Hindlimb muscle (tissue), 1 donor: ENCODE measurements at regions not wholly inside any gene's neighbourhood (a gene's known extent, or its start where the extent isn't known, plus 50 kb on each side); places are given as distances from the start of the nearest gene placed in this dataset.

Experiments
- DNase-seq: peaks from one replicate; pipeline ENCODE4 v3.0.0-alpha.2; 2013

DNA sequence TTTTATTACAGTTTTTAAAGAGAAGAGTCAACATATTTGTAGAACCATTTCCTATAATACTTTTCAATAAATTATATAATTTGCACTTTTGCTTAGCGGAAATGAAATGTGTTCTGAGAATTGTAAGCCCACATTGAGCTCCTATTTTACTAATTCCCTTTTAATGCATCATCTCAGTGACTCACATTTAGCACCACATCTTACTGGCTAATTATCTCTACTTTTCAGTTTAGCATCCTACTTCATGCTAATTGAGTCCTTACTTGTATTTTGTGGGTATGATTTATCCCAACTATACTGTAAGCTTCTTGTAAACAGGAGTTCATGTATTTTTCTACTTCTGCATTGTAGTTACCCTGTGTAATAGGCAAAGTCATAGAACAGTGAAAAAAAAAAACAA is 67.5 kb downstream of the TMX1 start:
- no peak for DNase-seq

DNA sequence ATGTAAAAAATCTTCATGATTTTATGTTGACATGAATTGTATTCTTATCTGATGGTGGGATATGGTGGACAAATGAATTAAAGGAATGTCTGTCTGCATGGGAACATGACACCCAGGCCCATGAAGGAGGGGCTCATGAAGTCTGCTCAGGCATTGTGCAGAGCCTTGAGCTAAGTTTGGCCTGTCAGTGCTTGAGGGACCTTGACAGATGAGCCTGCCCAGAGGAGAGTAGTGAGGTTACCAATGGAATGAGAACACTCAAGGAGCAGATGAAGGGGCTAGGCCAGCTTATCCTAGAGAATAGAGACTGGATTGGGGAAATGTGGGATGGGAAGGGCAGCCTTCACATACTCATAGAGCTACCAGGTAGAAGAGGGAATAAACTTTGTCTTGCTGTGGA is 68.8 kb downstream of the TMX1 start:
- DNase-seq: no peak

DNA sequence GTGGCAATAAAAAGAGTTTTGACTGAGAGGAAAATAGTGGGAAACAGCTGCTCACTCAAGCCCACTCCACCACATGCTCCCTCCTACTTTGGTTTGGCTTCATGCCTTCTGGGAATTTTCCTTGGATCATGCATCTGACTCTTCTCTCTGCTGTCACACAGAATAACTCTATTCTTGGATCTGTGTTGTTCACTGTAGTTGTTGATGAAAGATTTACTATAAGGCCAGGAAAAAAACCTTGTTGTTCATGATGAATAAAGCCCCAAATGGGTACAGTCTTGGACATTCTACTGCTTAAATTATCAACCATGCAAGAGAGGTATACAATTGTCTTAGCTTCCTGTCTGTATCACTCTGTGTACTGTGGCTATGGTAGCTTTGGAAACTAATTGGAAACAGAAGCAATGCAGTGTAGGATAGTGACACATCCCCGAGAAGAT is 70.5 kb downstream of the TMX1 start:
- DNase-seq: peak; percentile 82

DNA sequence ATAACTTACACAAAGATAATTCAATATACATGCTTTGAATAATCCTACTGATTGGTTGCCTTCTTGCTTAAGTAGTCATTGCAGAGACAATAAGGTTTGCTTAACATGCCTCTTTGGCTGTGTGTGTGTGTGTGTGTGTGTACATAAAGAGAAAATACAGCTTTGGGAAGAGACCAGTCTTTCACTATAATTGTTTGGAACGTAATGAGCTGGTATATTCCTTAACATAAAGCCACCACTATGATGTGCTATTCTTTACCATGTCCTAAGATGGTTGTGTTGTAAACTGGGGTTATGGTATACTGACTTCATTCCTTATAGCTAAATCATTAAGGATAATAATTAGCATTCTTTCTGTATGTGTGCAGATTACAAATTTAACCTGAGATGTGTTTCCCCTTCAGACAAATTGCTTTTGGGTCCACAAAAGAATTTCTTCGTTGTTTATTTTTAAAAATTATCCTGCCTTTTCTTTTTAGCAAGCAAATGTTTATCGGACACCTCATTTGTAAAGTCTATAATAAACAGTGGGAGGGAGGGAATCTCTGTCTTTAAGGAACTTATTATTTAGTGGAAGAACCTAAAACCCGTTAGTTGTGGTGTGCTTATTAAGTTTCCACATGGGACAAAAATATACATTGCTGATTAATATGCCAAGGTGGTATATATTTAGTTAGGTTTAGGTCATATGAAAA is 74.4 kb downstream of the TMX1 start:
- DNase-seq: no peak

DNA sequence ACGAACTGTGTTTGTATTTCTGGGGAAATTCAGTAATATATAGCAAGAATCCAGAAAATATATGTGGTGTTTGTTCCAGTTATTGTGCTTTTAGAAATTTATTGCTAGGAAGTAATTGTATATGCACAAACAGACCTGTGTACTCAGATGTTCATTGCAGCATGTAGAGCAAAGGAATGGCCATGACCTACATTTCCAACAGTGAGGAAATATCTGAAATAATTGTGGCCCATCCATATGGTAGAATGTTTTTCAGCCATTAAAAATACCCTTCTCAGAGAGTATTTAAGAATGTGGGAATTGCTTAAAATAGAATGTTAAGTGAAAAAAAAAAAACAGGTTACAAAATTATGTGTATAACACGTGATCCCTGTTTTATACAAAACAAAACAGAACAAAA is 77.3 kb downstream of the TMX1 start:
- DNase-seq: no peak

DNA sequence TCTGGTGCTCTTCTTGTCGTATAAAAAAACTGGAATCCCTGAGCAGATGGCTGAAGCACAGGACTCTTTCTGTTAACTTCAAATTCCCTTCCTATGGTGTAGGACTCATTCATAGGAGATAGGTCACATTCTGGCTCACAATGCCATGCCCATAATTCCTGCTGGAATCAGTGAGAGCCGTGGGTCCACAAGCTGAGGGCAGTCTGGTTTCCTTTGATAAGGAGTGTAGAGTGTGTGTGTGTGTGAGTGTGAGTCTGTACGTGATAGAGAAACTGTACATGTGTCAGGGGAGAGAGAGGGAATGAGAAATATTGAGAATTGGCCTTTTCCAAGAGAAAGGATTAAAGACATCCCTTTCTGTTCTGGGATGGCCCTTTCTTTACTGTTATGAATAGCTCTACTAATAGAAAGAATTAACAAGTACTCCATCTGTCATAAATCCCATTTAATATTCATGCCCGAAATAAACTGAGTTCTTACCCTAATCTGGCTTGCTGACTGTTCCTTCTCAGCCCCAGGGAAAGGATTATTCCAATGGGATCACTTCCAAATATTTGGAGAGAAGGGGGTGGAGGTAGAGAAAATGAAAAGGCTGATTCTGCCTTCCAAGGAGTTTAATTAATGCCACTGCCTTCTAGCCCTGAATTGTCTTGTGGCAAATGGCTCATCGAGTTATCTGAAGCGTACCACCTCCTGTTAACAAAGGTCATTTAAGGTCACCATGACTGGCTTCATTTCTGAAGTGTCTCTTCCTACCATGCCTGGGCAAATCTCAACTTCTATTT is 79.0 kb downstream of the TMX1 start:
- DNase-seq: no peak

DNA sequence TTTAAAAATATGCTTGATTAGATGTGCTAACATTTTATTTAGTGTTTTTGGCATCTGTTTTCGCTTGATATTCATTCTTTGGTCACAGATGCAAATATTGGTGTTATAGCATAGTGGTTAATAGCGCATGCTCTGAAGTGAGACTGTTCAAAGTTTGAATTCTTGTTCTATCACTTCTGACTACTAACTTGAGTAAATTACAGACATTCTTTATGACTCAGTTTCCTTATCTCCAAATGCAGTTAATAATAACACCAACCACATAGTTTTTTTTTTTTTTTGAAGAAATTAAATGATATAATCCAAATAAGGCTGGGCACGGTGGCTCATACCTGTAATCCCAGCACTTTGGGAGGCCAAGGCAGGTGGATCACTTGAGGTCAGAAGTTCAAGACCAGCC is 81.0 kb downstream of the TMX1 start:
- no peak for DNase-seq

DNA sequence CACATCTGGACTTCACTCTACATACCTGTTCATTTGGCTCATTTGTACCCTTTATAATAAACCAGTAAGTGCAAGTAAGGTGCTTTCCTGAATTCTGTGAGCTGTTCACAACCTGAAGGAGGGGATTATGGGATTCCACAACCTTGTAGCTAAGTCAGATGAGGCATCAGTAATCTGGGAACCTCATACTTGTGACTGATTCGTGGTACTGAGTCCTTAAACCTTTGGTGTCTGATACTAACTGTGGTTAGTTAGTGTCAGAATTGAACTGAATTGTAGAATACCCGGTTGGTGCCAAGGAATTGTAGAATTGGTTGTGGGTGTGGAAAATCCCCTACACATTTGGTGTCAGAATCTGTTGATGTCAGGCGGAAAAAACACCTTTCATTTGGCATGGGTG is 83.4 kb downstream of the TMX1 start:
- DNase-seq: no peak

DNA sequence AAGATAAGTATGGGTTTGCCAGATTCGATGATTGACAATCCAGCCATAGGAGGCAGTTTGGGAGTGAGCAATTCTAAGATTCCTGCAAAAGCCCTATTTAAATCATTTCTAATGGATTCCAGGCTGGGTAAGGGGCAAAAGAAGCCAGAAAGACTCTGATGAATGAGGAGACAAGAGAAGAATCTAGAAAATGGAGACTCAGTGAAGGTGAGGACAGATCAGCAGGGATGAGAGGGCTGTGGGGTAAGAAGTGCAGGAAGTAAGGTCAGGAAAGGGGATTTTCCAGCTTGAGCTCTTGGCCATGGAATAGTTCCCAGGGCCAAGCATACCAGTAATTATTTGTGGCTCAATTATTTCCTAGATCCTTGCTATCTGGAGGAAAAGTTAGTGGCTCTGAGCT is 87.3 kb downstream of the TMX1 start:
- no peak for DNase-seq

DNA sequence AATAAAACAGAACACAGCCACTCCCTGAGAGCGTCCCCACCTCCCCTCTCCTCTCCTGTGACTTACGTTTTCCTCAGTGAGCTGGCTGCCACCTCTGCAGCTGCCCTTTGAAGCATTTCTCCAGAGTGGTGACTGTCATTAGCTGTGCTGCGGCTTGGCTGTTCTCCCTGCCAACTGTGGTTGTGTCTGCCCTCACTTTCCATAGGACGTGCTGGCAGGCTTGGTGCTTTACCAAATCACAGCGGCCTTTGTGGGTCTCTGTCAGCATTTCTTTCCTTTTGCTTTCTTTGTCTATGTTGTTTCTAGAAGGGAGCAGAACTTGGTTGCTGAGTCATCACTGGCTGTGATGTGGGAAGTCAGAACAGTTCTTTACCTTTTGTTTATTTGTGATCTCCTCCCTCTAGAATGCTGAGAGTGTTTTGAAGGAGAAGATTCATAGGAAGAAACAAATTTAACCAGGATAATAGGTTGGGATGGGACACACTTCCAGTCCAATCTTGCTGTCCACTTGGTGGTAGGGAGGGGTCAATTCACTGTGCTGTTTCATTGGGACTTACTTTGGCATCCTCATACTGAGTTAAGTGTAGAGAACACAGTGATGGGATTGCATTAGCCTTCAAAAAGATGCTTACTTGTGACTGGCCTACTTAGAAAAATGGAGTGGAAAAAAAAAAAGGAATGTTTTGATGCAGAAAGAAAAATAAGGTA is 88.2 kb downstream of the TMX1 start:
- no peak for DNase-seq

DNA sequence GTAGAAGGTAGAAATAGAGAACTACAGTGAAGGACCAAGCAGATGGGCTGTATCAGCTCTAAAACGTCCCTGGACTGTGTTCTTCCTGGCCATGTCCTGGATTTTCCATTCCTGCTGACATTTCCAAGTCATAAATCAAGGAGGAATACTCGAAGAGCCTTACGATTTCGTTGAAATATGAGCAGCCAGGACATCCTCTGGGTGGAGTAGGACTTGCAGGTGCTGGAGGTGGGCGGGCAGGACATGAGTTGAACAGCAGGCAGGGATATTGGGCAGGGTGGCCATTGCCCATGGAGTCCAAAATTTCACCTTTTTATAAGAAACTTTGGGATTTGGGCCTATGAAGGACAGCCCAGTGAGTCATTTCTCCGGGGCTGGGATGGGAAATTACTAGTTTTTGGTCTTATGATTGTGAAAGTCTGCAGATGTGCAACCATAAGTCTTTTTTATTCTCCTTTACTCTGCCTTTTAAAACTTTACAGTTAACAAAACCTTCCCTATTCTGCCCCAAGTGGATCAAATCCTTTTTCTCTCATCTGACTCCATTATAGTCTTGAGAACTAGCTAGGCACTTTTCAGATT is 88.8 kb downstream of the TMX1 start:
- DNase-seq: peak; percentile 86

DNA sequence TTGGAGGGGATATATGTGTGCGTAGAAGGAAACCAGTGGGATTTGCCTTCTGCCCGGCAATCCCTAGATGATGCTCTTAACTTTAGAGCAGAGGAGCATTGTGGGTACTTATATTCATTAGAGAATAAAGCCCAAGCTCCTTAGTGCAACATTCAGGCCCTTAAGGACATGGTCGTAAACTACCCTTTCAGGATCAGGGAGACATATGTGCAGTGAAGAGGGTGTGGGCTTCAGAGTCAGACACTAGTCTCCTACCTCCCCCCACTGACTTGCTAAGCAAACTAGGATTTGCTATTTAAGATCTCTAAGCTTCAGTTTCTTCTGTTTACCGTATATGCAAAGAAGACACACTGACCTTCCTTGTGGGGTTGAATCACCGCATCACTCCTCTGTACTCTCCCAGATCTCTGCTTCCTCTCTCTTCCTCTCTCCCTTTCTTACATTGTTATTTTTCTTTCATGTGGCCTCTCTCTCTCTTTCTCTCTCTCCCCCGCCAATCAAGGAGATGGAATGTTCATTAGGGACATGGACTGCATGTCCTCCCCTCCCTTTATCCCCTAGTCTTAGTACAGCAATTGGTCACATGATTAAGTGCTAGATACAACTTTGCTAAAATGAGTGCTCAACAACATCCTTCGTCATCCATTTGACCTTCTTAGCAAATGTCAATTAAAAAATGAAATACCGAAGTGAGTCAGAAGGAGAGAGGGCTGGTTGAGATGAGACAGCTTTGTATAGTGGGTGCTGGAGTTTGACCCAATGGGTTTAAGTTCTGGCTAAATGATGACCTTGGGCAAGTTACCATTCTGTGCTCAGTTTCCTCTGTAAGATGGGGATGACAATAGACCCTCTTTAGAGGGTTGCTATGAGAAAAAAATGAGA is 91.7 kb downstream of the TMX1 start:
- no peak for DNase-seq

DNA sequence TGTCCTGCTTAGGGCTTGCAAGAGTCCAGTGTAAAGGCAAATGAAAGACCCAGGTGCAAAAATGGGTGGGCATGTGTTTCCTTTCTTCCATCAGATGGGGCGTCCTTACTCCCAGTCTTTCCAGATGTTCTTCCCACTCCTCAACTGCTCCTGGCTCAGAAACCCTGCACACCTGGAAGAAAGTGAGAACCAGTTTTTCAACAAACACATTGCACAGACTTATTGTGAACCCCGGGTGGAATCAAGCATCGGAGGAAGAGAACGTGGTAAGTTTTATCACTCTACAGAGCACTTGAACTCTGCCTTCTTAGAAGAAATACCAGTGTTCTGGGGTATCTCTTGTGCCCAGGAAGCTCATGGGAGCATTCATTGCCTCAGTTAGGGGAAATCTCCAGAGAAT is 93.3 kb downstream of the TMX1 start:
- no peak for DNase-seq

DNA sequence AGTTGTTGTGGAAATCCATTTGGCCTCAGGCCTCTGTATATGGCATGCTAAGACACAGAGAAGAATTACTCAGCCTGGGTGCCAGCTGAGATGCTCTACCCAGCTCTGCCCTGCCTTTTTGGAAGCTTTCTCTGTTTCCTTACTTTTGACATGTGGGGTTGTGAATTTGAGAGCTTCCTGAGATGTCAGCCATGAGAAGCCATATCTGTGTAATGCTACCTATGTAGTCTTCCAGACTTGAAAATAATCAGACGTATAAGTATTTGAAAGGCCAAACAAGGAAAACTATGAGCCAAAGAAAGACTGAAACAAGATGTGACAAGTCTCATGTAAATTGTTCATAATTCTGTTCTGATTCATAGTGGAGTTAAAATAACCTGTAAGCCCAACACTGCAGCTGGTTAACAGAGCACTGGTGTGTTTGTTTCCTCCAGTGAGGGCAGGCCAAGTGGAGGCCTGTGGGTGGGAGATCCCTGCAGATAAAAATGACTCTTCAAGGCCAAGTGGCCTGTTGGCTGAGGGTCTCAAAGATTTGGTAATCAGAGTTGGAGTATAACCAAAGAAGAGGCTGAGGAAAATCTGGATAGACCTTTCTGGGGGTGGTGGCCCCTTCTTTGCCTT is 94.0 kb downstream of the TMX1 start:
- no peak for DNase-seq

DNA sequence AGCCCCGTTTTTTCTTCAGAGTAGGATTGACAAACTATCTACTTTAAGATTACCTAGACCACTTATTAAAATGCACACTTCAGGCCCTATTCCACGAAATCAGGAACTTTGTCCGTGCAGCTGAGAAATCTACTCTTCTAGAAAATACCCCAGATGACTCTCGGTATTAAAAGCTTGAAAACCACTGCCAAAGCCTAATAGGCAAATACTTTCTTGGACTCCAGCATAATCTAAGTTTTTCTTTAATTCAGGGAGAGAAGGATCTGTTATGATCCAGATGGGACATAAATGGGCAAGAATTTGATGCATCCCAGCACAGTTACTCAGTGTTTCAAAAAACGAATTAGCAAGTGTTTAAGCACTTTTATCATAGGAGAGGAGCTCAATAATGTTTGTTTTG is 94.5 kb downstream of the TMX1 start:
- DNase-seq: no peak

DNA sequence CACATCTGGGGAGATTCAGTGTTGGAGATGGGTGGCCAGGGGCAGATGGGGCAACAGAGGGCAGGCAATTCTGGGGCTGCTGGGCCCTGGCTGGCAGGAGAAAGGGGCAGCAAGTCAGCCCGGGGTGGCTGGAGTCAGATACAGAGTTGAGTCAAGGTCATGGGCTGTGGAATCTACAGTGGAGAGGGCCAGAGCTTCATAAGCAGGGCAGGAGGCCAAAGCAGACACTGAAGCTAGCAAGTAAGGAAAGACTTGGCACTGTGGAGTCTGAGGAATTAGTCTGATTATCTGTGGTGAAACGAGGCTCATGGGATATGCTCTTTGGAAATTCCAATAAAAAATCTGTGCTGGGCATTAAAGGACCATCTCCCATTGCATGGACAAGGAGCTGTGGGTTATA is 95.5 kb downstream of the TMX1 start:
- no peak for DNase-seq

DNA sequence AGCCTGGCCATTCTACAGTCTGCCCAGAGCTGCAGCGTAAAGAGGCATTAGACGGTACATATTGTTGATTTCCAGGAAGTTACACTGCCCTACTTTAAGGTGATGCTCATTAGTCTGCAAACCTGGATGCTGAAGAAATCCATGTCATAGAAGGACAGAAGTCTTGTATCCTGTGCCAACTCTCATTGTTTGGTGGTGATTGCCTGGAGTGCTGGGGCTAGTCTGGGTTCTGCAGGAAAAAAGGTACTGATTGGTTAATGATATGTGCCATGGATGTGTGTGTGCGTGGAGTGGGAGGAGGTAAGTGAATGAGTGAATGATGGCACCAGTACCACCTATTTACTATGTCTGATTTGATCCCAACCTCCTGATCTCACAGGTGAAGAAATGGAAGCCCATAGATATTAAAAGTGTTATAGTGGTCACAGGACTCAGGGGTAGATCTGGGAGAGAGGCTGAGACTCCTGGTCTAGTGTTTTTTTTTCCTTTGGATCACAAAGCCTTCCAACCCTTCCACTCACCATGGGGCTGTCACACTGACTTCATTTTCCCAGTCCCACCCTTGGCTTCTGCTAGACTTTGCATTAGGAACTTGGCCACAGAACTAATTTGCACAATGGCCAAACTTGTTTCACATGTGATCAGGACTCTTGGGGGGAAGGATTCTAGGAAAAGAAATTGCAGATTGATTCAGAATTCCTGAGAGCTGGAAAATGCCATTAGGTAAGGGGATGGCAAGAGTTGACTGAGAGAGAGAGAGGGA is 96.1 kb downstream of the TMX1 start:
- peak; percentile 75 for DNase-seq

DNA sequence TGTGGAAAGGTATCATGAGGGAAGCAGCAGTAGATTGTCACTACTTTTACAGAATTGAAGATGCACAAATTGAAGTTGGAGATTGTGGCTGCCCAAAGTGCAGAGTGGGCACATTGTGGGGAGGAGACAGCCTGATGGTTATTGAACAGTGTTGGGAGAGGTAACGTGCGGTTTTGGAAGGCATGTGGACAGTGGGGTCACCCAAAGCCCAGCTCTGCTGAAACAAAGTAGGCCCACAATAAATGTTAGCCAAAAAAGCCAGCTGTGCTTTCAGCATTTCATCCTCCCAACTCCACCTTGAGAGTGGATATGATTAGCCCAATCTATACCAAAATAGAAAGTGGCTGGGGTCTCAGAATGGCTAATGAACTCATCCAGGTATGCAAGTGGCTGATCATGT is 96.7 kb downstream of the TMX1 start:
- DNase-seq: no peak

DNA sequence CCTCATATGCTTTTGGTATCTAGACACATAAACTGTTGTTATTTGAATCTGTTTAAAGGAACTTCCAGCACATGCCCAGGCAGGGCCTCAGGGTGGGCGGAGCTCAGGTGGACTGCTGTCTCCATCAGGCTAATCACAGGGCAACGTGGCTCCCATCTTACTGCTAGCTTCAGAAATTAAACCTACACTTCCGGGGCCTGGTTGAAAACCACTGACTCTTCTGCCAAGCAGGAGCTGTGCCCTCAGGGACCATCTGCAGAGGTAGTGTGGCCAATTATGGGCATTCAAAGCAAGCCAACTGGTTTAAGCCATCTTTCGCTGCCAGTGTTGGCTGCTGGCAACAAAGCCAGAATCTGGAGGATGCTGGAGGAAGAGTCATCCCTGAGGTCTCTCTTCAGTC is 97.5 kb downstream of the TMX1 start:
- no peak for DNase-seq

DNA sequence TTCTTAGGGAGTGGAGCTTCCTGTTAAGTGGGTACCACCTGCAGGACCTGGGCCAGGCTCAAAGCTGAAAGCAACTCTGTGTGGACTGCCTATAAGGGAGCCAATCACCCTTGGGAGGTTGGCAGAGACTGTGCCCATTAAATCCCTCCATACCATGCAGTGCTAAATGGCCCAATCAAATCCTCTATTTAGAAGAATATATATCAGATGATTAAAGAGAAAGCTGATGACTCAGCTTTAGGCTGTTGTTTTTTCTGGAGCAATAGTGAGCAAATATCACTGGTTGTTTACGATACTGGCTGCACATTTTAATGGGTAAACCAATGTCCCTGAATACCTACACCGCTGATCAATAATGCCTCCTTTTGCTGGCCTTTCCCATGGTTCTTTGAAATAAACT is 101.3 kb downstream of the TMX1 start:
- no peak for DNase-seq

DNA sequence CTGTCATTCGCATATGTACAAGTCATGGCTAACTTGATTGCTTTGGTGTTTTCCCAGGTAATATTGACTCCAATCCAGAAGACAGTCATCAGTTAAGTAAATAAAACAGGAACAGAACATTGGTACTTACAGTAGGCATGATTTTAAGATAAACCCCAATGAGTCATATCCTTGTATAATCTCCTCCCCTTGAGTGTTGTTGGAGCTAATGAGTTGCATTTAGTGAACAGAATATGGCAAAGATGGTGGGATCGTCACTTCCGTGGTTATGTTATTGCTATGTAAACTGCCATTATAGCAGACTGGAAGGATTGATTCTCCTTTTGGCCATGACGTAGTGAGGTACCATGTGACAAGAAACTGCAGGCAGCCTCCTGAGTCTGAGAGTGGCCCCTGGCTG is 102.2 kb downstream of the TMX1 start:
- no peak for DNase-seq
